GM19238 (cell line): ENCODE measurements at regions not wholly inside any gene's neighbourhood (a gene's known extent, or its start where the extent isn't known, plus 50 kb on each side); places are given as distances from the start of the nearest gene placed in this dataset.
"Not testable (repeated sequence)": the region's sequence is repeated elsewhere in the genome, so short reads cannot be mapped to it uniquely, and the experiment has no call there.

ENCODE experiments used
- DNase-seq: peaks from one replicate; pipeline ENCODE4 v3.0.0; 2011; ENCODE audit warnings: low spot score; ENCODE audit not compliant: insufficient read length

DNA sequence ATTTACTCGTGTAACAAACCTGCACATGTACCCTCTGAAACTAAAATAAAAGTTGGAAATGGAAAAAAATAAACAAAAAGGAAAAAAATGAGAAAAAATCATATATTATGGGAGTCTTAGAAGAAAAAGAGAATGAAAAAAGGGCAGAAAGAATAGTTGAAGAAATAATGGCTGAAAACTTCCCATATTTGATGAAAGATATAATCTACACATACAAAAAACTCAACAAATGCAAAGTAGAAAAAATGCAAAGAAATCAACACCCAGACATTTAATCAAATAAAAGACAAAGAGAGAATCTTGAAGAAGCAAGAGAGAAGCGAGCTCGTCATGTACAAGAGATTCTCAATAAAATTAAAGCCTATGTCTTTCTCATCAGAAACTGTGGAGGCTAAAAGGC lies 73.8 kb downstream of the SLC25A46 start:
- no peak for DNase-seq

DNA sequence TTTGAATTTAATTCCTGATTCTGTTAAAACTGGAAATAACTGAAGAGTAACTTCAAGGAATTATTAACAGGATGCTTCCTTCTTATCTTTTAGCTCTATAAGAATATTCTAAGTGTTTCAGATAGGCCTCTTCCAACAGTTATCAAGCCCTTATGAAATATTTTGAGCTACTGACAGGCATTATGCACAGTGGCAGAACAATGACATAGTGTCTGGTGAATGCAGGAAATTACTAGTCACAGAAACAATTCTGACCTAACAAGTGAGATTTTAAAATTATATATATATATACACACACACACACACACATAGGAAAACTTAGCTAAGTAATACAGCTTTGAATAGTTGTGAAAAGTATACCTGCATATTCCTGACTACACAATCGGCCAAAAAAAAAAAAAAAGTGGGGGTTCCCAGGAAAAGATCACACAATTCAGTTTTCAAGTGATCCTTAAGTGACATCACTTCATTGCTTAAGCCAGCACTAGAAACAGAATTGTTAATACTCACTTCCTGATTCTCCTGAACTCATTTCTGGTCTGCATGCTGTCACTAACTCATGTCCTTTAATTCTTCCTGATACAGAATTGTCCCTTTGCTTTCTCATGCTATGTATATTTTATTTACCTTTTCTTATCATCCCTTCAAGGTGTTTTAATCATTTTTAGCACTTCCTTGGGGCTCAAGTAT lies 77.3 kb downstream of the SLC25A46 start:
- DNase-seq = no peak

DNA sequence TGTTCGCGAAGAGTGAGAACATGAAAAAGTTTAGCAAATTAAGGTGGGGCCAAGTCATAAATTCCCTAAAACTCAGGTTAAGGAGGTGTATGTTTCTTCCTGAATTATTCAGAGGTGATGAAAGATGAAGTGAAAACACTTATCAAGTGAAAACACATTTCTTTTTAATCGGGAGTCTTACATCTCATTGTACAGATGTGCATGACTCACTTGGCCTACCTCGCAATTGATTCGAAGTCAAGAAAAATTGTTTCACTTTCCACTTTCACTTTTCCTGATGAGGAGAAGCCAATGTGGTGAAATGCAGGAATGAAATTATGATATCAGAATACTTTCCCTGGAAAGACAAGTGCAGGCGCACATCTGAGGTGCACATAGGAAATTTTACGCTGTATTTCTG lies 78.7 kb downstream of the SLC25A46 start:
- no peak for DNase-seq

DNA sequence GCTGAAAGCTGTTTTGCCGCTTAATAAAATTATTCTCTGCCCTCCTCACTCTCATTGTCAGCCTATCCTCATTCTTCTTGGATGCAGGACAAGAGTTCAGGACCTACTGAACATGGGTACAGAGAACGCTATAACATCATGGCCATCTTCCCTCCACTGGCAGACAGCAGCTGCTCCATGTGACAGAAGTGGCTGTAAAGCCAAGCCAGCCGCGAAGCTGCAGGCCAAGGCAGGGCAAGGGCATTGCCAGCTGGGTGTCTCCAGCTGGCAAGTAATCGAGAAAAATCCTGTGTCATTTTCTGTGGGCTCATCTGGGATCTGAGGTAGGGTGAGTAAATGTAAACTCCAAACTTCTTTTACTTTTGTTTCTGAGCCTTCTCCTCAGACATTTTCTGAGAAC lies 84.8 kb downstream of the SLC25A46 start:
- no peak for DNase-seq

DNA sequence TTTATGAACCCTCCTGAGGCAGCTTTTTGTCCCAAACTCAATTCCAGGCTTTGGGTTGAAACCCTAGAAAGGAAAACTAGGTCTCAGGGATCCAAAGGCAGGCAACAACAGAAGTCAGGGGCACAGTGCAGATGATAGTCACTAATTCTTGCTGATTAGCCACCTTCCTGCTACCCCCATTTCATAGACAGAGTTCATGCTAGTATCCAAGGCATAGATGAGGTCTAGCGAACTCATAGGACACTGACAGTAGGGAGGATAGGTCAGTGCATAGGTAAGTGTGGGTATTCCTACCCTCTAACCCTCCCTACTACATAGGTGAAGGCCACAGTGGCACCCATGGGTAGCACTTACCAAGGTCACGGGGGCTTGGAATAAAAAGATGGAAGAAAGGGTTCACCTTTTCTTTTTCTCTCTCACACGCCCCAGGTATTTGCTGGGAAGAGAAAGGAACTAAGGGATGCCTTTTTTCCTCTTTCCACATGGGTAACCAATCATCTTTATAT lies 86.2 kb downstream of the SLC25A46 start:
- DNase-seq = no peak

DNA sequence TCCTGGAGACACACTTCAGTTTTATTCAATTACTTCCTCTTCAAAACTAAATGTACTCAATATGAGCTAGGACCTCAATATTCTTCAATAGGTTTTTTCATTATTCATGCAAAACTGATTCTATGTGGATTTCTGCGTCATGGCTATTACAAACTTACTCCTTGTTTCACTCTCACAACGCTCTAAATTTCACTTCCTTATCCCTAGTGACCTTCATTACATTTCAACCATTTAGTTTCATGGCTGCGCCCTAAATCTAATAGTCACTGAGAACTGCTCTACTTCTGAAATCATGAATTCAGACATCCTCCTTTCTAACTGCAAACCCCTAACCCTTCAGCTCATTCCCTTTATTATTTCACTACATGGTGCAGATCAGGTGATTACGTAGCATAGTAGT lies 93.9 kb downstream of the SLC25A46 start:
- DNase-seq = no peak

DNA sequence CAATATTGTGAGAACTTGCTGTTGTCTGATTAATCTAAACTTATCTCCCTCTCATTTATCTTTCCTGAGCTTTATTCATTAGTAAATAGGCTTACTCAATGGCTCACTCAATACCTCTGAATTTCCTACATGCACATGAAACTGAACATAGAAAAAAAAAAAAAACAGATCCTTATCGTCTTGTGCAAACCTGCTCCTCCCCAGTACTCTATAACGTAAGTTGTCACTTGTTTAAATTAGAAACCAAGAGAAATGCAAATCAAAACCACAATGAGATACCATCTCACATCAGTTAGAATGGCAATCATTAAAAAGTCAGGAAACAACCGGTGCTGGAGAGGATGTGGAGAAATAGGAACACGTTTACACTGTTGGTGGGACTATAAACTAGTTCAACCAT lies 96.1 kb downstream of the SLC25A46 start:
- DNase-seq = not testable (repeated sequence)

DNA sequence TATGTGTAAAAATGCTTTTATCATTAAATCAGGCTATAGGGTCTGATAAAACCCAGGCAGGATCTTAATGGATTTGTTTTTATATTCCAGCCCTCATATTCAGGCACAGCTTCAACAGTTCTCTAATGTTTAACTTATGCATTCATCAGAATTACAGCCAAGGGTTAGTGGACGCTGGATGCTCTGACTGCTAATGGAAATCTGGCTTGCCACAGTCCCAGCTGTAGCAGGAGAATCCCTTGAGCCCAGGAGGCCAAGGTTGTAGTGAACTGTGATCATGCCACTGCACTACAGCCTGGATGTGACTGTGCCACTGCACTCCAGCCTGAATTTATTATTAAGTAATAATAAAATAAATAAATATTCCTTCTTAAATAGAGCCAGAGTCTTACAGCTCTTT lies 98.0 kb downstream of the SLC25A46 start:
- DNase-seq = no peak

DNA sequence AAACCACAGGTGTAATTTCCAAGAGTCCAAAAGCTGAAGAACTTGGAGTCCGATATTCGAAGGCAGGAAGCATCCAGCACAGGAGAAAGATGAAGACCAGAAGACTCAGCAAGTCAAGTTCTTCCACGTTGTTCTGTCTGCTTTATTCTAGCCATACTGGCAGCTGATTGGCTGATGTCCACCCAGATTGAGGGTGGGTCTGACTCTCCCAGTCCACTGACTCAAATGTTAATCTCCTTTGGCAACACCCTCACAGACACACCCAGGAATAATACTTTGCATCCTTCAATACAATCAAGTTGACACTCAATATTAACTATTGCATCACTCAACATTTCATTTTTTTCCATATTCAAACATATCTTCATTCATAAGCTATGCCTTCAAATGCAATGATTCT lies 99.5 kb downstream of the SLC25A46 start:
- not testable (repeated sequence) for DNase-seq

DNA sequence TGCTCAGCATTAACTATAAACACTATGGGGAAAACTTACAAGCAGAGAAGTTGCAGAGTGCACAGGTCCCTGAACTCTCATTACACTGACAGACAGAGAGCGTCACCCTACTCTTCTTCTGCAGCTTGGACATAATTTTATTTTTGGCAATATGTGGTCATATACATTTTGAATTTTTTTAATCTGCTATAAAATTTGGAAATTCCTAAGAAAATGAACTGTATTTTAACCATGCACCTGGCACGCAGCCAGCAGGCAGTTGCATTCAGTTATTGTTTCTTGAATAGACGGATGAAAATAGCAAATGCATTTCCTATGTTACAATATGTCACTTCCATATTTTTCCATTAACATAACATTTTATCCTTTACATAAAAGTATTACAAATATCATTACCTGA lies 100.2 kb downstream of the SLC25A46 start:
- DNase-seq = no peak

DNA sequence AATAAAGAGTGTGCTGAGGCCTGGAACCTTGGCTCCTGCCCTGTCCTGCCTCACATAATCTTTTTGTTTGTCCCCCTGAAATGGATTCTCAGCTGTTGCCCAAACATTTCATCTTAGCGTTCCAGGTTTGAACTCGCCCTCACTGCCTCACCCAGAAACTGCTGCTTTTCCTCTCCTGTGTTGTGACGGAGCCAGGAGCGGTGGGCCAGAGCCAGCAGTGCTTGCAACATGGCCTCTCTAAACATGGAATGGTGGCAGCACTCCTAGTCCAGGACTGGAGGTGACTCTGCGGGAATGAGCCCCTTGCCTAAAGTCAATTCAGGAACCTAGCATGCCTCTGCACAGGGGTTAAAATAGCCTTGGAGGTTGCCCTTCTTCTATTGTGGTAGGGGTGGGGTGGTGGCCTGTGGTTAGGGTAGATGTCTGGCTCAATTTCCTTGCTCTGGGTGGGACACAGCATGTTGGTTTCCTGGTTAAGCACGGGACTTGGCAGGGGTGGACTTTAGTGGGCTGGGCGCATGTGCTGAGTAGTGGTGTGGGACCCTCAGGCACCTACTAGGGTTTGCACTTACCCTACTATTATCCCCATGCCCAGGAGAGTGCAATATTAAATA lies 101.6 kb downstream of the SLC25A46 start:
- no peak for DNase-seq

DNA sequence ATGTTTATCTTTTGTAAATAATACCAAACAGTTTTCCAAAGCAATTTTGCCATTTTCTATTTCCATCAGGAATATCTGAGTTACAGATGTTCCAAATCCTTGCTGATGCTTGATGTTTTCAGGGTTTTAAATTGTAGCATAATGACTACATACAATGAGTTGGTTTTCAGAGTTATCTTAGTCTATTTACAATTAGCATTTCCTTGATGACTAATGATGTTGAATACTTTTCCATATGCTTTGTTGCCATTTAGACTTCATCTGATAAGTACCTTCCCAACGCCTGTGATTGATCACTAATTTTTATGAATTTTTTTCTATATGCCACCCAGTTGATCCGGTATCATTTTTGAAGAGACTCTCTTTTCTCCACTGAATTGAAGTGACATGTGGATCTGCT lies 102.3 kb downstream of the SLC25A46 start:
- DNase-seq = no peak

DNA sequence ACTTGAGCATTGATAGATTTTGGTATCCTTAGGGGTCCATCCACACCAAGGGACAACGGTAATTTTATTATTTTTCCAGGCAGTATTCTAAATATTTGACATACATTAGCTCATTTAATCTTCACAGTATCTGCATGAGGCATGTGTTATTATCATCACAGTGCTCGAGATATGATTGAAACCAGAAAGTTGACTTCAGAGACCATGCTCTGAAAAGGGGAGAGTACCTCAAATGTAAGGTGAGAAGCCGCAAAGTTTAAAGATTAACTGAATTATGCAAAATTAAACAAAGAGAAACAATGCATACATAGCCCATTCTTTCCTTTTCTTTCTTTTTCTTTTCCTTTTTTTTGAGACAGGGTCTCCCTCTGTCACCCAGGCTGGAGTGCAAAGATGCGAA lies 104.1 kb downstream of the SLC25A46 start:
- no peak for DNase-seq

DNA sequence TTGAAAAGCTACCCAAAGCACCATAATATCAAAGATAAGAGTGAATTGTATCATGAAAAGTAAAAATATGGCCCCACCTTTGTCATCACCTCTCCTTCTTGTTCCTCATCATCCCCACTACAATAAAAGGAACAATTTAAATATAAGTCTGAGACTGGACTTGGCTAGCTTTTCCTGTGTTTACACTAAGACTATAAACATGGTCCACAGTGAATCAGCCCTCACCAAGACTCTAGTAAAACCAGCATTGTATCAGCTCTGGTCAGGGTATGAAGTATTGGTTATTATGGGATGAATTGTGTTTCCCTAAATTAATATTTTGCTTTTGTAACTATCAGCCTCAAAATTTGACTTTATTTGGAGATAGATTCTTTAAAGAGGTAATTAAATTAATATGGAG lies 105.4 kb downstream of the SLC25A46 start:
- DNase-seq = no peak

DNA sequence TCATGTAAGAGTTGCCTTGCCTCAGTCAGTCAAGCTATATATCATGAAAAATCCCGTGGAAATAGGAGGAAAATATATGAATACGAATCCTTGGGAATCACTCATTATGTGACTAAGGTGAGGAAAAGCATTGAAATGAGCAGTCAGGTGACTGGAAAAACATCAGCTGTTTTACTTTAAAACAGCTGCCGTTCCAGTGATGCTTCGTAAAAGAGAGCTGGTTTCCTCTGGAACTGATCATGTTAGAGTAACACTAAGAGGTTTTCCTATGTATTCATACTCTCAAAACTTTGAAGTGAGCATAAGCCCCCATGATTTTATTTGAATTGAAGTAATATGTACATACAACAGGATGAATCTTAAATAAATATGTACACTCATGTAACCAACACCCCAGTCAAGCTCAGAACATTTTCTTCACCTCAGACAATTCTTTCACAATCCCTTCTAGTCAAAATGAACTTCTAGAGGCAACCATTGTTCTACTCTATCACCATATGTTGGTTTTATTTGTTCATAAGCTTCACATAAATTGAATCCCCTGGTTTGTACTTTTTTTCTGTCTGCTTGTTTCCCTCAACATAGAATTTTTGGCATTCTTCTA lies 107.7 kb downstream of the SLC25A46 start:
- no peak for DNase-seq

DNA sequence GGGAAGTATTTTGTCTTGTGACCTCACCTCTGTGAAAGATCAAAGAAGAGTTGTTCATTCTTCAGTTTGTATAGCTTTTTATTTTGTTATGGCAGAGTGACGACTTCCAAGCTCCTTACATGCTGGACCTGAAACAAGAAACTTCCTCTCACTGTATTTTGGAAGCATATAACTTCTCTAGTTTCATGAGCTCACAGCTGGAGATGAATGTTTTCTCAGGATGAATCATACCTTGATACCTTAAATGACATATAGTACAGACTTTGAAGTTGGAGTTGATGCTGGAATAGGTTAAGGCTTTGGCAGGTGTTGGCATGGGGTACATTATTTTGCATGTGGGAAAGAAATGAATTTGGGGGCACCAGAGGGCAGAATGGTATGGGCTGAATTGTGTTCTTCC lies 112.5 kb downstream of the SLC25A46 start:
- DNase-seq = no peak

DNA sequence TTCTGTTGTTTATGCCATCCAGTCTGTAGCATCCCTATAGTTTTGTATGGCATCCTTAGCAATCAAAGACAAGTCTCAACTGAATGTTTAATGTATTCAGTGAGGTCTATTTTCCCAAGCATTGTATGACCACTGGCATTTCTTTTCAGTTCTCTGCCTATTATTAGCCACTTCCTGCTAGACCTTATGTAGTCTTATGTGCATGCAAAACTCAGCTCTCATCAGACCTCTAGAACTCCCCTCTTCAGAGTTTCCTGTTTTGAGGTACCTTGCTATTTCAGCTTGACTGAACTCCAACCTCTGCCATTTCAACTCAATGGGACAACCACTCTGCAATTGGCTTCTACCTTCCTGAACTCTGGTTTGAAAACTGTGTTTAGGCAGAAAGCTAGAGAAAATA lies 113.2 kb downstream of the SLC25A46 start:
- DNase-seq = peak; percentile 5

DNA sequence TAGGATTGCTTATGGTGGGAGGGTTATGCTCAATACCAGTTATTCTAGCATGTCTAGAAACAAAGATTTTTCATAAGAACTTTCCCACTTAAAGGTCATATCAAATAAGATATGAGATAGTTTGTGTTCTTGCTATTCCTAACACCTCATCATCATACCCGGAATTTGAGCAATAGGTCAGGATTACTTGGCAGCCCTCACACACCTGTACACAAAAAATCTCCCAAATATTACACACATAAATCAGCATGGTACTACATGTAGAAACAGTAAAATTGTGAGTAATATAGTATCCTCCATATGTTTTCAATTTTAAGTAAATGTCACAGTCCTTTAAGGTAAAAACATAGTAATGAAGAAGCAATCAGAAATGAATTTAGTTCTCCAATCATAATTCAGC lies 113.7 kb downstream of the SLC25A46 start:
- DNase-seq = no peak

DNA sequence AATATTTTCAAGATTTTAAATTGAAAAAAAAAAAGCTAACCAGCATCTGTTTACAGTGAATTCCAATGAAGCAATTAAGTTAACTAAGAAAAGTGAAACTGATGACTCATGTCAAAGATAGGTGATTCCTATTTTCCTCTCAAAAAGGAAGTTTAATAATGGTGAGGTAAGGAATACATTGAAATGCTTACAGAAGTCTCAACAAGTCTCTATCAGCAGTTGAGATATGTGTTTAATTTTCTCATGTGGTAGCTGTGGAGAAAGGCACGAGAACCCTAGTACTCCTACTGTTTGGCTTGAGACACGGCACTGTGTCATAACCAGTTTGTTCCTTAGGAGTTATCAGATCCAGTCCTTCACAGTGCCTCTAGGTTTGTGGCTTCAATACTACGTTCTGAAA lies 114.5 kb downstream of the SLC25A46 start:
- no peak for DNase-seq

DNA sequence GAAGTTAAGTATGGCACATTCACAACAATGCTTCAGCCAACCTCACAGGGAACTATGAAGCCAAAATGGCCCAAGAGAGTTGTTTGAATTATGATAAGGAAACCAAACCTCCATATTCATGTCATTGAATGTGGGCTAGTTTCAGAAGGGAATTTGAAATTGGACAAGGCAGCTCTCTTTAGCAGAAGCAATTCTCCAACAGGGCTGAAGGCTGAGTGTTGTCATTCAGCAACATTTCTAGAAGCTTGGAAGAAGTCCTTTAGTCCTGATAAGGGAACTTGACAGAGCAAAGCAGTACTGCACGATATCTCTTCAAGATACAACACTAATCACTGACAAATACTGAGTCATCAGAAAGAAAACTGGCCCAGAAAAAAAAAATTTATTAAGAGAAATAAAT lies 115.4 kb downstream of the SLC25A46 start:
- DNase-seq = no peak

DNA sequence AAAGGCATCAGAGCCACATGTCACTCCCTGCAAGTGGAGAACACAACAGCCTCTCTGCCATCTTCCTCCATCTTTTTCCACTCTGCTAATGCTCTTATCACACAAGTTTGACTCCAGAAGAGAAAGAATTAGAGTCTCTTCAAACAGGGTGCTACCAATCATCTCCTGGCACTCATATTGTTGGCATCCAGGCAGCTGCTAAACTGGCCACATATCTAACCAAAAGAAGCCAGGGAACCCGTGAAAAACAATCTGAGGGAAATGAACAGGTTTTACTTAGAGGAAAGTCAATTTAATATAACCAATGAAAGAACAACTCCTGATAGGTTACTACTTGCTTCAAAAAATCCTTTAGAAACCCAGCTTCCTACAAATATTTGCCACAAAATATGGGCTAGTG lies 117.2 kb downstream of the SLC25A46 start:
- DNase-seq = no peak

DNA sequence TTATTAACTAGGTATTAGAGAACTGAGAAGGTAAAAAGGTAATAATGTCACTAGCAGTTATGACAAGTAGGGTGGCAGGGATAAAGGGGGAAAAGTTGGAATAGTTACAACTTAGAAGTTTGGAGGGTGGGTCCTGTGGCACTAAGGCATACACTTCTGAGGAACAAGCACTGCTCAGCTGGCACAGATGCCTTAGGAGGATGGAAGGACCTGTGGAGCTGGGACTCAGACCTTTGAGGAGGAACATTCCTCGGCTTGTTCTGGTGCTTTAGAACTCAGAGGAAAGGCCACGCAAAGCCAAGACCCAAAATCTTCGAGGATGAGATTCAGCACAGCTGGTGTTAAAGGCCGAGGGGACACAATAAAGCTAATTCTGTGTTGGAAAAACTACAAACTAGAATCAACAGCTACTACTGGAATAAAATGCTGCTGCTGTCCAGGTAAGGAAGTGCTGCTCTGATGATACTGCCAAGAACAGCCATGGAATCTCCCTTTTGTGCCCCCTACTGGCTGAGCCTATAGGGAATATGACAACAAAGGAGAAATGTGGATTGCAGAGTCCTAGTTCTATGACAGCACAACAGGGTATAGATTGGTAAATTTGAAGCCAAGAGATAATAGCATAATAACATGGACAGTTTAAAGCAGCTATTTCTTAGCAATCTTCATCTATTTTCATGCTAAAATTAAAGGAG lies 126.7 kb downstream of the SLC25A46 start:
- DNase-seq = no peak
